ENCODE measurements at regions not wholly inside any gene's neighbourhood (a gene's known extent, or its start where the extent isn't known, plus 50 kb on each side); places are given as distances from the start of the nearest gene placed in this dataset.
A peak's percentile ranks its signal among the peaks of the same experiment; 100 is the strongest.

- DNase-seq (ENCODE audit: low read depth) = no peak
Observed at GRCh38 chr1:3954170-3955169, 54.4 kb upstream of the C1orf174 start.

GRCh38 chr1:3955196-3955772 is 55.2 kb upstream of the C1orf174 start:
- DNase-seq (ENCODE audit: low read depth) = no peak

- DNase-seq (ENCODE audit: low read depth) = peak; percentile 82
Observed at GRCh38 chr1:3956527-3957170, 56.6 kb upstream of the C1orf174 start.

GRCh38 chr1:3959361-3959760 is 59.3 kb upstream of the C1orf174 start:
- no peak for DNase-seq (ENCODE audit: low read depth)

GRCh38 chr1:3963554-3963953 is 63.5 kb upstream of the C1orf174 start:
- DNase-seq (ENCODE audit: low read depth) = no peak

- no peak for DNase-seq (ENCODE audit: low read depth)
Observed at GRCh38 chr1:3965693-3966092, 65.6 kb upstream of the C1orf174 start.

- no peak for DNase-seq (ENCODE audit: low read depth)
Observed at GRCh38 chr1:3968851-3969250, 68.8 kb upstream of the C1orf174 start.

GRCh38 chr1:3971981-3972380 is 71.9 kb upstream of the C1orf174 start:
- DNase-seq (ENCODE audit: low read depth) = no peak

- DNase-seq (ENCODE audit: low read depth) = peak; percentile 30
Observed at GRCh38 chr1:3975903-3976630, 76.0 kb upstream of the C1orf174 start.

- DNase-seq (ENCODE audit: low read depth) = no peak
Observed at GRCh38 chr1:3976821-3977220, 76.7 kb upstream of the C1orf174 start.

- no peak for DNase-seq (ENCODE audit: low read depth)
Observed at GRCh38 chr1:3978196-3978989, 78.3 kb upstream of the C1orf174 start.

- no peak for DNase-seq (ENCODE audit: low read depth)
Observed at GRCh38 chr1:3978990-3979325, 78.9 kb upstream of the C1orf174 start.

GRCh38 chr1:3981261-3981660 is 81.2 kb upstream of the C1orf174 start:
- no peak for DNase-seq (ENCODE audit: low read depth)

GRCh38 chr1:3981746-3982505 is 81.9 kb upstream of the C1orf174 start:
- DNase-seq (ENCODE audit: low read depth) = no peak

GRCh38 chr1:3983181-3983580 is 83.1 kb upstream of the C1orf174 start:
- no peak for DNase-seq (ENCODE audit: low read depth)

- DNase-seq (ENCODE audit: low read depth) = no peak
Observed at GRCh38 chr1:3984586-3984985, 84.5 kb upstream of the C1orf174 start.

- no peak for DNase-seq (ENCODE audit: low read depth)
Observed at GRCh38 chr1:3986686-3987218, 86.7 kb upstream of the C1orf174 start.

- DNase-seq (ENCODE audit: low read depth) = no peak
Observed at GRCh38 chr1:3987669-3988235, 87.7 kb upstream of the C1orf174 start.

GRCh38 chr1:3988431-3988830 is 88.4 kb upstream of the C1orf174 start:
- no peak for DNase-seq (ENCODE audit: low read depth)

- DNase-seq (ENCODE audit: low read depth) = no peak
Observed at GRCh38 chr1:3989465-3989864, 89.4 kb upstream of the C1orf174 start.

Data from Daoy (cell line).